ENCODE measurements at regions not wholly inside any gene's neighbourhood (a gene's known extent, or its start where the extent isn't known, plus 50 kb on each side); places are given as distances from the start of the nearest gene placed in this dataset.
"Not testable (repeated sequence)": the region's sequence is repeated elsewhere in the genome, so short reads cannot be mapped to it uniquely, and the experiment has no call there.

- 77 to 79% methylated on average over 5 of the region's 5 CpGs for WGBS, 2 donors
- Histone ChIP-seq H3K27me3 (peaks cover 0 to 5% (median 0%) of the 10 kb centered on the region in 7 donors), H3K4me3 (no peak overlapping the region), H3K4me1 (no peaks in the 10 kb centered on the region), H3K36me3 (no peaks in the 10 kb centered on the region), H3K9me3 (no peaks in the 10 kb centered on the region), H3K27ac (no peak overlapping the region)
- DNase-seq = no peak
- intact Hi-C loops (cut with DNase I) = no loop called here
- TF ChIP-seq CTCF (IDR thresholded peaks at IDR 0.05) = peak in 6 of 9 donors; percentile 13 to 42 (median 24)
- ATAC-seq = no peak
These were observed 161.5 kb upstream of the KBTBD8 start for GRCh38 chr3:66836363-66837152.

- H3K4me1 ChIP-seq = no peaks in the 10 kb centered on the region
- ATAC-seq (no peak), DNase-seq (no peak)
- intact Hi-C loops (cut with DNase I) = no loop called here
- no peaks in the 10 kb centered on the region for H3K36me3 ChIP-seq
- no peak for TF ChIP-seq CTCF (IDR thresholded peaks at IDR 0.05)
- H3K4me3 ChIP-seq = no peak overlapping the region
- no peaks in the 10 kb centered on the region for H3K9me3 ChIP-seq
- H3K27me3 ChIP-seq = peaks cover 0 to 12% (median 0%) of the 10 kb centered on the region in 7 donors
- H3K27ac ChIP-seq = no peak overlapping the region
- 91 to 96% methylated on average over 8 of the region's 8 CpGs for WGBS, 2 donors
These were observed 159.4 kb upstream of the KBTBD8 start for GRCh38 chr3:66838704-66839103.

GRCh38 chr3:66839508-66839907 is 158.6 kb upstream of the KBTBD8 start:
- ATAC-seq (no peak), DNase-seq (no peak)
- TF ChIP-seq CTCF (IDR thresholded peaks at IDR 0.05) = no peak
- H3K27me3 ChIP-seq = peaks cover 0 to 12% (median 0%) of the 10 kb centered on the region in 7 donors
- no peaks in the 10 kb centered on the region for H3K36me3 ChIP-seq
- H3K4me1 ChIP-seq = no peaks in the 10 kb centered on the region
- no peaks in the 10 kb centered on the region for H3K9me3 ChIP-seq
- 84 to 88% methylated on average over 6 of the region's 6 CpGs for WGBS, 2 donors
- intact Hi-C loops (cut with DNase I) = no loop called here
- no peak overlapping the region for H3K27ac ChIP-seq
- H3K4me3 ChIP-seq = no peak overlapping the region

- intact Hi-C loops (cut with DNase I); ATAC-seq; H3K36me3 ChIP-seq; DNase-seq; H3K4me3 ChIP-seq; H3K4me1 ChIP-seq; H3K9me3 ChIP-seq; H3K27ac ChIP-seq: not testable (repeated sequence)
- peaks cover 0 to 12% (median 0%) of the 10 kb centered on the region in 7 donors for H3K27me3 ChIP-seq
- 87 to 90% methylated on average over 18 of the region's 18 CpGs for whole genome bisulfite sequencing, 2 donors
These were observed 155.2 kb upstream of the KBTBD8 start for GRCh38 chr3:66842761-66843464.

All from heart right ventricle (tissue), 16 donors.